HG03354 (cell line): ENCODE measurements at regions not wholly inside any gene's neighbourhood (a gene's known extent, or its start where the extent isn't known, plus 50 kb on each side); places are given as distances from the start of the nearest gene placed in this dataset.

Experiments
- ATAC-seq: cut with Tn5 transposase; IDR thresholded peaks from one replicate; pipeline ENCODE4 v1.9.1; 2021; ENCODE audit warnings: mild to moderate bottlenecking; ENCODE audit not compliant: unreplicated experiment, poor library complexity, severe bottlenecking

- ATAC-seq = no peak
These were observed 129.6 kb upstream of the LHX1 start for GRCh38 chr17:36807496-36808179.

- ATAC-seq = no peak
These were observed 129.1 kb upstream of the LHX1 start for GRCh38 chr17:36808180-36808661.

- ATAC-seq = no peak
These were observed 124.5 kb upstream of the LHX1 start for GRCh38 chr17:36812762-36813161.

- ATAC-seq = no peak
These were observed 123.9 kb upstream of the LHX1 start for GRCh38 chr17:36813357-36813756.

GRCh38 chr17:36813957-36814563 lies 123.2 kb upstream of the LHX1 start:
- no peak for ATAC-seq

- ATAC-seq = no peak
These were observed 122.3 kb upstream of the LHX1 start for GRCh38 chr17:36814958-36815357.

- ATAC-seq = no peak
These were observed 120.9 kb upstream of the LHX1 start for GRCh38 chr17:36816214-36816906.

- no peak for ATAC-seq
These were observed 120.4 kb upstream of the LHX1 start for GRCh38 chr17:36816907-36817288.

GRCh38 chr17:36817483-36818048 lies 119.7 kb upstream of the LHX1 start:
- no peak for ATAC-seq

- no peak for ATAC-seq
These were observed 119.0 kb upstream of the LHX1 start for GRCh38 chr17:36818134-36818825.

- no peak for ATAC-seq
These were observed 113.2 kb upstream of the LHX1 start for GRCh38 chr17:36823850-36824677.

- no peak for ATAC-seq
These were observed 112.6 kb upstream of the LHX1 start for GRCh38 chr17:36824678-36825101.

GRCh38 chr17:36825113-36825512 lies 112.2 kb upstream of the LHX1 start:
- ATAC-seq = no peak

- ATAC-seq = no peak
These were observed 111.8 kb upstream of the LHX1 start for GRCh38 chr17:36825521-36825920.

GRCh38 chr17:36825951-36826350 lies 111.3 kb upstream of the LHX1 start:
- no peak for ATAC-seq

- no peak for ATAC-seq
These were observed 110.2 kb upstream of the LHX1 start for GRCh38 chr17:36827081-36827480.

- no peak for ATAC-seq
These were observed 107.6 kb upstream of the LHX1 start for GRCh38 chr17:36829676-36830075.

GRCh38 chr17:36833279-36833678 lies 104.0 kb upstream of the LHX1 start:
- no peak for ATAC-seq

- ATAC-seq = no peak
These were observed 102.2 kb upstream of the LHX1 start for GRCh38 chr17:36835036-36835435.
